ENCODE measurements at regions not wholly inside any gene's neighbourhood (a gene's known extent, or its start where the extent isn't known, plus 50 kb on each side); places are given as distances from the start of the nearest gene placed in this dataset.

DNA sequence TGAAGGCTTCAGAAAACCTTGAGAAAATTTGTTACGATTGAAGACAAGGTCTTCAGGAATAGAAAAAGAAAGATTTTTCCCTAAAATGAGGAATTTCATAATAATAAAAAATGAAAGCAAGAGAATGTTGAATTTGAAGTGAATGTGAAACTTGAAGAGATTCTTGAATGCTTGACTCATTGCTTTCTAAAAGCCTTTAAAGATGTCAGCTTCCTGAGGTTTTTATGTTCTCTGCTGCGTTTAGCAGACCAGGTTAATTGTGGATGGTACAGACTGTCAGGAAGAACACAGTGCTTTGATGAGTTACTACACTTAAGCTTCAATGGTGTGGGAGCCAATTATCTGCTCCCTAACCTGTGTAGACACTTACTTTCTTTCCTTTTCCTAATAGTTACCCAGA lies 96.3 kb upstream of the FNDC3A start (continued):
- TF ChIP-seq RB1 (IDR thresholded peaks at IDR 0.05; ENCODE audit: low read depth), result no peak
- no peak for TF ChIP-seq CHCHD3 (CRISPR knock-in tag; IDR thresholded peaks at IDR 0.05)
- TF ChIP-seq, protein P1, sequence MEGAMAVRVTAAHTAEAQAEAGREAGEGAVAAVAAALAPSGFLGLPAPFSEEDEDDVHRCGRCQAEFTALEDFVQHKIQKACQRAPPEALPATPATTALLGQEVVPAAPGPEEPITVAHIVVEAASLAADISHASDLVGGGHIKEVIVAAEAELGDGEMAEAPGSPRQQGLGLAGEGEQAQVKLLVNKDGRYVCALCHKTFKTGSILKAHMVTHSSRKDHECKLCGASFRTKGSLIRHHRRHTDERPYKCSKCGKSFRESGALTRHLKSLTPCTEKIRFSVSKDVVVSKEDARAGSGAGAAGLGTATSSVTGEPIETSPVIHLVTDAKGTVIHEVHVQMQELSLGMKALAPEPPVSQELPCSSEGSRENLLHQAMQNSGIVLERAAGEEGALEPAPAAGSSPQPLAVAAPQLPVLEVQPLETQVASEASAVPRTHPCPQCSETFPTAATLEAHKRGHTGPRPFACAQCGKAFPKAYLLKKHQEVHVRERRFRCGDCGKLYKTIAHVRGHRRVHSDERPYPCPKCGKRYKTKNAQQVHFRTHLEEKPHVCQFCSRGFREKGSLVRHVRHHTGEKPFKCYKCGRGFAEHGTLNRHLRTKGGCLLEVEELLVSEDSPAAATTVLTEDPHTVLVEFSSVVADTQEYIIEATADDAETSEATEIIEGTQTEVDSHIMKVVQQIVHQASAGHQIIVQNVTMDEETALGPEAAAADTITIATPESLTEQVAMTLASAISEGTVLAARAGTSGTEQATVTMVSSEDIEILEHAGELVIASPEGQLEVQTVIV (CRISPR knock-in tag; IDR thresholded peaks at IDR 0.05; ENCODE audit: borderline replicate concordance), result no peak
- no peak for TF ChIP-seq ZNF316 (IDR thresholded peaks at IDR 0.05)
- no peak for TF ChIP-seq ZBTB7A (IDR thresholded peaks at IDR 0.05; ENCODE audit: borderline replicate concordance, control insufficient read depth, low read depth, low read length)
- TF ChIP-seq, protein P2, sequence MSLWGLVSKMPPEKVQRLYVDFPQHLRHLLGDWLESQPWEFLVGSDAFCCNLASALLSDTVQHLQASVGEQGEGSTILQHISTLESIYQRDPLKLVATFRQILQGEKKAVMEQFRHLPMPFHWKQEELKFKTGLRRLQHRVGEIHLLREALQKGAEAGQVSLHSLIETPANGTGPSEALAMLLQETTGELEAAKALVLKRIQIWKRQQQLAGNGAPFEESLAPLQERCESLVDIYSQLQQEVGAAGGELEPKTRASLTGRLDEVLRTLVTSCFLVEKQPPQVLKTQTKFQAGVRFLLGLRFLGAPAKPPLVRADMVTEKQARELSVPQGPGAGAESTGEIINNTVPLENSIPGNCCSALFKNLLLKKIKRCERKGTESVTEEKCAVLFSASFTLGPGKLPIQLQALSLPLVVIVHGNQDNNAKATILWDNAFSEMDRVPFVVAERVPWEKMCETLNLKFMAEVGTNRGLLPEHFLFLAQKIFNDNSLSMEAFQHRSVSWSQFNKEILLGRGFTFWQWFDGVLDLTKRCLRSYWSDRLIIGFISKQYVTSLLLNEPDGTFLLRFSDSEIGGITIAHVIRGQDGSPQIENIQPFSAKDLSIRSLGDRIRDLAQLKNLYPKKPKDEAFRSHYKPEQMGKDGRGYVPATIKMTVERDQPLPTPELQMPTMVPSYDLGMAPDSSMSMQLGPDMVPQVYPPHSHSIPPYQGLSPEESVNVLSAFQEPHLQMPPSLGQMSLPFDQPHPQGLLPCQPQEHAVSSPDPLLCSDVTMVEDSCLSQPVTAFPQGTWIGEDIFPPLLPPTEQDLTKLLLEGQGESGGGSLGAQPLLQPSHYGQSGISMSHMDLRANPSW (CRISPR knock-in tag; IDR thresholded peaks at IDR 0.05), result no peak
- TF ChIP-seq, protein P3, sequence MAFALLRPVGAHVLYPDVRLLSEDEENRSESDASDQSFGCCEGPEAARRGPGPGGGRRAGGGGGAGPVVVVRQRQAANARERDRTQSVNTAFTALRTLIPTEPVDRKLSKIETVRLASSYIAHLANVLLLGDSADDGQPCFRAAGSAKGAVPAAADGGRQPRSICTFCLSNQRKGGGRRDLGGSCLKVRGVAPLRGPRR (CRISPR knock-in tag; IDR thresholded peaks at IDR 0.05), result no peak
- TF ChIP-seq, protein P4, sequence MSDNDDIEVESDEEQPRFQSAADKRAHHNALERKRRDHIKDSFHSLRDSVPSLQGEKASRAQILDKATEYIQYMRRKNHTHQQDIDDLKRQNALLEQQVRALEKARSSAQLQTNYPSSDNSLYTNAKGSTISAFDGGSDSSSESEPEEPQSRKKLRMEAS (CRISPR knock-in tag; IDR thresholded peaks at IDR 0.05), result no peak

Measured in K562 (cell line).